ENCODE measurements at regions not wholly inside any gene's neighbourhood (a gene's known extent, or its start where the extent isn't known, plus 50 kb on each side); places are given as distances from the start of the nearest gene placed in this dataset.
"Not testable (repeated sequence)": the region's sequence is repeated elsewhere in the genome, so short reads cannot be mapped to it uniquely, and the experiment has no call there.

GRCh38 chr6:115191989-115192388 lies 849.2 kb upstream of the HS3ST5 start:
- Histone ChIP-seq H3K56ac (ENCODE audit: low read length) (no peak overlapping the region), H2BK5ac (ENCODE audit: low read length) (no peak overlapping the region), H3K79me2 (ENCODE audit: control insufficient read depth, insufficient read depth, low read length) (no peaks in the 10 kb centered on the region), H3K4me3 (ENCODE audit: low read length) (no peak overlapping the region), H3K4me1 (ENCODE audit: control insufficient read depth, low read depth, low read length) (no peaks in the 10 kb centered on the region), H3K9ac (ENCODE audit: low read length) (no peak overlapping the region), H3K79me1 (ENCODE audit: low read length) (no peaks in the 10 kb centered on the region), H3K18ac (ENCODE audit: low read length) (no peak overlapping the region), H3K4me2 (ENCODE audit: low read length) (no peak overlapping the region), H4K5ac (ENCODE audit: low read length) (no peak overlapping the region), H2BK120ac (ENCODE audit: low read depth, low read length) (no peak overlapping the region), H2BK15ac (replicated peaks; ENCODE audit: low read depth) (no peak overlapping the region), H3K27ac (ENCODE audit: low read depth, low read length) (no peak overlapping the region), H3K36me3 (ENCODE audit: control insufficient read depth, insufficient read depth, low read length) (no peaks in the 10 kb centered on the region), H2AK5ac (ENCODE audit: low read length) (no peak overlapping the region), H3K4ac (ENCODE audit: low read depth, low read length) (no peak overlapping the region), H3K27me3 (ENCODE audit: insufficient read depth, low read length, poor library complexity) (no peaks in the 10 kb centered on the region), H3K23ac (ENCODE audit: low read length) (no peak overlapping the region), H4K8ac (ENCODE audit: low read depth, low read length) (no peak overlapping the region)
- DNase-seq = no peak
- WGBS (ENCODE audit: extremely low coverage, insufficient coverage, low lambda C conversion rate) = no CpG with 5 or more reads among the region's 1 CpG

DNA sequence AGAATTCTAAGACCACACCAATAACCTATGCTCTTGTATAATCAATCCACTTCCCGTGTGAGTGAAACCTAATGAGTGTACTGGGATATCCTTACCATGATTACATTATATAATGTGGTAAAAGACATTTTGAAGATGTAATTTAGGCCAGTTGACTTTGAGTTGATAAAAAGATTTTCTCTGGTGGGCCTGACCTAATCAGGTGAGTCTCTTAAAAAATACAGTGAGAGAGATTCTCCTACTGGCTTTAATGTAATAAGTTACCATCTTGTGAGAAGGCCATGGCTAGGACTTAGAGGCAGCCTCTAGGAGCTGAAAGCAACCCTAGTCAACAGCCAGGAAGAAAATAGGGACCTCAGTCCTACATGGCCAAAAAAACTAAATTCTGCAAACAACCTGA lies 847.7 kb upstream of the HS3ST5 start:
- no peak overlapping the region for H3K23ac ChIP-seq (ENCODE audit: low read length)
- no peak overlapping the region for H3K56ac ChIP-seq (ENCODE audit: low read length)
- H2BK120ac ChIP-seq (ENCODE audit: low read depth, low read length) = no peak overlapping the region
- H3K79me2 ChIP-seq (ENCODE audit: control insufficient read depth, insufficient read depth, low read length) = no peaks in the 10 kb centered on the region
- no peak overlapping the region for H3K18ac ChIP-seq (ENCODE audit: low read length)
- H3K27ac ChIP-seq (ENCODE audit: low read depth, low read length) = no peak overlapping the region
- no peak overlapping the region for H4K8ac ChIP-seq (ENCODE audit: low read depth, low read length)
- DNase-seq = no peak
- no peaks in the 10 kb centered on the region for H3K4me1 ChIP-seq (ENCODE audit: control insufficient read depth, low read depth, low read length)
- no peak overlapping the region for H2BK5ac ChIP-seq (ENCODE audit: low read length)
- no peak overlapping the region for H4K5ac ChIP-seq (ENCODE audit: low read length)
- H3K4me3 ChIP-seq (ENCODE audit: low read length) = no peak overlapping the region
- no peaks in the 10 kb centered on the region for H3K36me3 ChIP-seq (ENCODE audit: control insufficient read depth, insufficient read depth, low read length)
- no peak overlapping the region for H3K9ac ChIP-seq (ENCODE audit: low read length)
- no peaks in the 10 kb centered on the region for H3K79me1 ChIP-seq (ENCODE audit: low read length)
- no peak overlapping the region for H3K4me2 ChIP-seq (ENCODE audit: low read length)
- H3K27me3 ChIP-seq (ENCODE audit: insufficient read depth, low read length, poor library complexity) = no peaks in the 10 kb centered on the region
- no peak overlapping the region for H2BK15ac ChIP-seq (replicated peaks; ENCODE audit: low read depth)
- WGBS (ENCODE audit: extremely low coverage, insufficient coverage, low lambda C conversion rate) = no CpG with 5 or more reads among the region's 1 CpG
- no peak overlapping the region for H2AK5ac ChIP-seq (ENCODE audit: low read length)
- H3K4ac ChIP-seq (ENCODE audit: low read depth, low read length) = no peak overlapping the region

- not testable (repeated sequence) for H2BK120ac ChIP-seq (ENCODE audit: low read depth, low read length); H3K4me3 ChIP-seq (ENCODE audit: low read length); H4K8ac ChIP-seq (ENCODE audit: low read depth, low read length); DNase-seq; H3K4me2 ChIP-seq (ENCODE audit: low read length); H3K4me1 ChIP-seq (ENCODE audit: control insufficient read depth, low read depth, low read length); H3K79me1 ChIP-seq (ENCODE audit: low read length); H3K36me3 ChIP-seq (ENCODE audit: control insufficient read depth, insufficient read depth, low read length); H3K9ac ChIP-seq (ENCODE audit: low read length); H2BK15ac ChIP-seq (replicated peaks; ENCODE audit: low read depth); H2BK5ac ChIP-seq (ENCODE audit: low read length); H3K4ac ChIP-seq (ENCODE audit: low read depth, low read length); H4K5ac ChIP-seq (ENCODE audit: low read length); H3K18ac ChIP-seq (ENCODE audit: low read length); H3K56ac ChIP-seq (ENCODE audit: low read length); H2AK5ac ChIP-seq (ENCODE audit: low read length); H3K27ac ChIP-seq (ENCODE audit: low read depth, low read length); H3K27me3 ChIP-seq (ENCODE audit: insufficient read depth, low read length, poor library complexity); H3K23ac ChIP-seq (ENCODE audit: low read length); H3K79me2 ChIP-seq (ENCODE audit: control insufficient read depth, insufficient read depth, low read length)
- WGBS (ENCODE audit: extremely low coverage, insufficient coverage, low lambda C conversion rate) = no CpG with 5 or more reads among the region's 18 CpGs
Observed at GRCh38 chr6:115175456-115175855, 832.6 kb upstream of the HS3ST5 start.

DNA sequence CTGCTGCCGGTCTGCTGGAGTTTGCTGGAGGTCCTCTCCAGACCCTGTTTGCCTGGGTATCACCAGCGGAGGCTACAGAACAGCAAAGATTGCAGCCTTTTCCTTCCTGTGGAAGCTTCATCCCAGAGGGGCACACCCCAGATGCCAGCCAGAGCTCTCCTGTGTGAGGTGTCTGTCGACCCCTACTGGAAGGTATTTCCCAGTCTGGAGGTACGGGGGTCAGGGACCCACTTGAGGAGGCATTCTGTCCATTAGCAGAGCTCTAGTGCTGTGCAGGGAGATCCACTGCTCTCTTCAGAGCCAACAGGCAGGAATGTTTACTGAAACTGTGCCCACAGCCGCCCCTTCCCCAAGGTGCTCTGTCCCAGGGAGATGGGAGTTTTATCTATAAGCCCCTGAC lies 823.1 kb upstream of the HS3ST5 start:
- H3K4me3 ChIP-seq (ENCODE audit: low read length); H4K8ac ChIP-seq (ENCODE audit: low read depth, low read length); H3K27ac ChIP-seq (ENCODE audit: low read depth, low read length); H3K4me1 ChIP-seq (ENCODE audit: control insufficient read depth, low read depth, low read length); H3K18ac ChIP-seq (ENCODE audit: low read length); H3K79me1 ChIP-seq (ENCODE audit: low read length); H3K23ac ChIP-seq (ENCODE audit: low read length); H3K4ac ChIP-seq (ENCODE audit: low read depth, low read length); H3K4me2 ChIP-seq (ENCODE audit: low read length); H2BK15ac ChIP-seq (replicated peaks; ENCODE audit: low read depth); H2BK5ac ChIP-seq (ENCODE audit: low read length); H3K36me3 ChIP-seq (ENCODE audit: control insufficient read depth, insufficient read depth, low read length); H3K27me3 ChIP-seq (ENCODE audit: insufficient read depth, low read length, poor library complexity); H4K5ac ChIP-seq (ENCODE audit: low read length); H3K9ac ChIP-seq (ENCODE audit: low read length); H3K56ac ChIP-seq (ENCODE audit: low read length); H2BK120ac ChIP-seq (ENCODE audit: low read depth, low read length); H3K79me2 ChIP-seq (ENCODE audit: control insufficient read depth, insufficient read depth, low read length); H2AK5ac ChIP-seq (ENCODE audit: low read length): not testable (repeated sequence)
- DNase-seq = peak; percentile 68
- WGBS (ENCODE audit: extremely low coverage, insufficient coverage, low lambda C conversion rate) = no CpG with 5 or more reads among the region's 5 CpGs

GRCh38 chr6:115159733-115160132 lies 816.9 kb upstream of the HS3ST5 start:
- Histone ChIP-seq H3K4ac (ENCODE audit: low read depth, low read length) (no peak overlapping the region), H2AK5ac (ENCODE audit: low read length) (no peak overlapping the region), H3K18ac (ENCODE audit: low read length) (no peak overlapping the region), H4K5ac (ENCODE audit: low read length) (no peak overlapping the region), H3K9ac (ENCODE audit: low read length) (no peak overlapping the region), H3K79me2 (ENCODE audit: control insufficient read depth, insufficient read depth, low read length) (no peaks in the 10 kb centered on the region), H3K27ac (ENCODE audit: low read depth, low read length) (no peak overlapping the region), H3K4me1 (ENCODE audit: control insufficient read depth, low read depth, low read length) (no peaks in the 10 kb centered on the region), H3K79me1 (ENCODE audit: low read length) (no peaks in the 10 kb centered on the region), H4K8ac (ENCODE audit: low read depth, low read length) (no peak overlapping the region), H3K36me3 (ENCODE audit: control insufficient read depth, insufficient read depth, low read length) (no peaks in the 10 kb centered on the region), H3K56ac (ENCODE audit: low read length) (no peak overlapping the region), H3K4me3 (ENCODE audit: low read length) (no peak overlapping the region), H3K4me2 (ENCODE audit: low read length) (no peak overlapping the region), H3K23ac (ENCODE audit: low read length) (no peak overlapping the region), H3K27me3 (ENCODE audit: insufficient read depth, low read length, poor library complexity) (no peaks in the 10 kb centered on the region), H2BK5ac (ENCODE audit: low read length) (no peak overlapping the region), H2BK15ac (replicated peaks; ENCODE audit: low read depth) (no peak overlapping the region), H2BK120ac (ENCODE audit: low read depth, low read length) (no peak overlapping the region)
- DNase-seq = no peak

DNA sequence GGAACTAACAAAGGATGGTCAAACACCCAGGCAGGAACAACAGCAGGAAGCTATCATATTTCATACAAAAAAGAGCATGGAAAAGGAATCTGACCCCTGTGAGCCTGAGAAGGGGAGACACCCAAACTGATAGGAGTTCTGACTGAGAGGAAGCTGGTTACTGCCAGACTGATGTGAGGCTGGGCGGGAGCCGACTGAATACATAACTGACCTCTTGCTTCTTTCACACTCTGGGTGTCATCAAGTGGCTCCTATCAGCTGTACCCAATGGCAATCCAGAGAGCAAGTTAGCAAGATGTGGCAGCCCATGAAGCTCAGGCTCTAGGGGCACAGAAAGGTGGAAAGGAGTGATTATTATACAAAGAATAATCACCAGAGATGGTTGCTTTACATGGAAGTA lies 795.1 kb upstream of the HS3ST5 start:
- Histone ChIP-seq H3K36me3 (ENCODE audit: control insufficient read depth, insufficient read depth, low read length) (no peaks in the 10 kb centered on the region), H3K4me1 (ENCODE audit: control insufficient read depth, low read depth, low read length) (no peaks in the 10 kb centered on the region), H3K27me3 (ENCODE audit: insufficient read depth, low read length, poor library complexity) (no peaks in the 10 kb centered on the region), H3K79me2 (ENCODE audit: control insufficient read depth, insufficient read depth, low read length) (no peaks in the 10 kb centered on the region), H3K27ac (ENCODE audit: low read depth, low read length) (no peak overlapping the region), H3K4me3 (ENCODE audit: low read length) (no peak overlapping the region), H4K5ac (ENCODE audit: low read length) (no peak overlapping the region), H3K4me2 (ENCODE audit: low read length) (no peak overlapping the region), H3K56ac (ENCODE audit: low read length) (no peak overlapping the region), H3K23ac (ENCODE audit: low read length) (no peak overlapping the region), H2AK5ac (ENCODE audit: low read length) (no peak overlapping the region), H3K9ac (ENCODE audit: low read length) (no peak overlapping the region), H3K79me1 (ENCODE audit: low read length) (no peaks in the 10 kb centered on the region), H3K18ac (ENCODE audit: low read length) (no peak overlapping the region), H2BK120ac (ENCODE audit: low read depth, low read length) (no peak overlapping the region), H3K4ac (ENCODE audit: low read depth, low read length) (no peak overlapping the region), H2BK5ac (ENCODE audit: low read length) (no peak overlapping the region), H4K8ac (ENCODE audit: low read depth, low read length) (no peak overlapping the region), H2BK15ac (replicated peaks; ENCODE audit: low read depth) (no peak overlapping the region)
- no CpG with 5 or more reads among the region's 2 CpGs for WGBS (ENCODE audit: extremely low coverage, insufficient coverage, low lambda C conversion rate)
- DNase-seq = peak; percentile 19

Measured in mesendoderm (in vitro differentiated cells).